DND-41 (cell line): ENCODE measurements at regions not wholly inside any gene's neighbourhood (a gene's known extent, or its start where the extent isn't known, plus 50 kb on each side); places are given as distances from the start of the nearest gene placed in this dataset.

Experiments
- ATAC-seq: fragments of 200-7000 bp; cut with Tn5 transposase; 3 replicates; pipeline ENCODE4 v1.9.1; 2021; ENCODE audit warnings: low read depth; ENCODE audit not compliant: insufficient read depth
- DNase-seq: peaks from one replicate; pipeline ENCODE4 v3.0.0-alpha.2; 2020
- H2AFZ ChIP-seq: 2 replicates; pipeline ENCODE4 v1.6.0; 2012; ENCODE audit warnings: low read depth, low read length
- H3K27ac ChIP-seq: 2 replicates; pipeline ENCODE4 v1.5.1; 2012; ENCODE audit warnings: low read length, inconsistent platforms
- H3K27me3 ChIP-seq: fragments of 200-600 bp; sonication (generic); 2 replicates; pipeline ENCODE4 v1.6.0; 2012; ENCODE audit warnings: low read length, mild to moderate bottlenecking, inconsistent platforms; ENCODE audit not compliant: insufficient read depth, poor library complexity
- H3K36me3 ChIP-seq: 2 replicates; pipeline ENCODE4 v1.5.1; 2012; ENCODE audit warnings: low read length, inconsistent platforms; ENCODE audit not compliant: insufficient read depth
- H3K4me1 ChIP-seq: 2 replicates; pipeline ENCODE4 v1.5.1; 2012; ENCODE audit warnings: mild to moderate bottlenecking, low read length; ENCODE audit not compliant: insufficient read depth
- H3K4me2 ChIP-seq: 2 replicates; pipeline ENCODE4 v1.6.0; 2012; ENCODE audit warnings: mild to moderate bottlenecking, moderate library complexity, low read length, inconsistent platforms; ENCODE audit not compliant: insufficient read depth
- H3K4me3 ChIP-seq, 2 experiments: fragments of 200-600 bp in 1 of 2; shearing (Covaris generic) in 1 of 2; 2 replicates each; pipeline ENCODE4 v1.5.1; 2012 to 2016; ENCODE audit warnings: inconsistent platforms in 2 of 2, low read length in 2 of 2, mild to moderate bottlenecking in 2 of 2, low read depth in 1 of 2, moderate library complexity in 1 of 2
- H3K79me2 ChIP-seq: 2 replicates; pipeline ENCODE4 v1.6.0; 2012; ENCODE audit warnings: low read length, inconsistent platforms; ENCODE audit not compliant: insufficient read depth
- H3K9ac ChIP-seq: 2 replicates; pipeline ENCODE4 v1.6.0; 2012; ENCODE audit warnings: low read depth, mild to moderate bottlenecking, inconsistent platforms, low read length, moderate library complexity
- H3K9me3 ChIP-seq: 2 replicates; pipeline ENCODE4 v1.5.1; 2012; ENCODE audit warnings: low read length, moderate library complexity, mild to moderate bottlenecking, inconsistent platforms; ENCODE audit not compliant: insufficient read depth, severe bottlenecking
- H4K20me1 ChIP-seq: 2 replicates; pipeline ENCODE4 v1.6.0; 2012; ENCODE audit warnings: low read length; ENCODE audit not compliant: insufficient read depth
- CTCF ChIP-seq: IDR thresholded peaks from 2 replicates; pipeline ENCODE4 v1.5.1; 2012; ENCODE audit warnings: borderline replicate concordance, low read length, moderate library complexity, mild to moderate bottlenecking; ENCODE audit not compliant: poor library complexity, severe bottlenecking; ENCODE audit errors: extremely low read depth
- EZH2 ChIP-seq: IDR thresholded peaks from 3 replicates; pipeline ENCODE4 v1.6.1; 2012; ENCODE audit warnings: borderline replicate concordance, low read depth, mild to moderate bottlenecking, moderate library complexity, low read length, inconsistent platforms; ENCODE audit not compliant: severe bottlenecking

GRCh38 chr3:31064021-31064420 lies 169.6 kb upstream of the GADL1 start:
- H3K9ac ChIP-seq, result no peak overlapping the region
- no peaks in the 10 kb centered on the region for H3K79me2 ChIP-seq
- H4K20me1 ChIP-seq, result no peaks in the 10 kb centered on the region
- H3K4me3 ChIP-seq, result no peak overlapping the region
- no peaks in the 10 kb centered on the region for H3K36me3 ChIP-seq
- peaks cover 5% of the 10 kb centered on the region for H3K9me3 ChIP-seq
- H3K27me3 ChIP-seq, result no peaks in the 10 kb centered on the region
- no peak overlapping the region for H3K4me2 ChIP-seq
- no peak overlapping the region for H3K27ac ChIP-seq
- H2AFZ ChIP-seq, result no peak overlapping the region
- no peaks in the 10 kb centered on the region for H3K4me1 ChIP-seq
- TF ChIP-seq CTCF (no peak), EZH2 (no peak)
- DNase-seq (no peak), ATAC-seq (no peak)

DNA sequence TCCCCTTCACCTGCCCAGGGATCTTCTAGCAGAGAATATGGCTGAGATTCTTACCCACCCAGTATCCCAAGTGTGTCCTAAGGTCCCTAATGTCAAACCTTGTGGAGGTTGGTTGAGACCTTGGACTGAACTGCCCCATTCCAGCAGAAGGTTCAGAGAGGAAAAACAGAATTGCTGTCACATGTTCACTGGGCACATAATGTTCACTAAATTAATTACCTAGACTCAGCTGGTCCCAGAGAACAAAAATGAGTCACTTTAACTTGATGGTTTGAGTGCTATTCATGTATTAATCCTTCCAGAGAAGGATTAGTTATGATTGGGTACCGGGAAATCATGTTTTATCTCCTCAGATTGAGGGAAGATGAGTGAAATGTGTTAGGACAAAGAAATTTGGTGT lies 171.3 kb upstream of the GADL1 start:
- Histone ChIP-seq H3K4me1 (no peaks in the 10 kb centered on the region), H3K36me3 (no peaks in the 10 kb centered on the region), H4K20me1 (no peaks in the 10 kb centered on the region), H2AFZ (0 out of 2 replicates have a peak overlapping the region, but pooled peaks have one; percentile 7), H3K9me3 (no peaks in the 10 kb centered on the region), H3K4me2 (no peak overlapping the region), H3K27ac (no peak overlapping the region), H3K9ac (no peak overlapping the region), H3K4me3 (no peak overlapping the region), H3K79me2 (no peaks in the 10 kb centered on the region), H3K27me3 (no peaks in the 10 kb centered on the region)
- ATAC-seq, result no peak
- no peak for TF ChIP-seq CTCF
- DNase-seq, result no peak

GRCh38 chr3:31067004-31067403 lies 172.5 kb upstream of the GADL1 start:
- no peak for ATAC-seq
- Histone ChIP-seq H3K4me3 (no peak overlapping the region), H3K9ac (no peak overlapping the region), H3K36me3 (no peaks in the 10 kb centered on the region), H2AFZ (no peak overlapping the region), H3K4me2 (no peak overlapping the region), H3K4me1 (no peaks in the 10 kb centered on the region), H3K27me3 (no peaks in the 10 kb centered on the region), H3K27ac (no peak overlapping the region), H3K79me2 (no peaks in the 10 kb centered on the region), H3K9me3 (peaks cover 4% of the 10 kb centered on the region), H4K20me1 (no peaks in the 10 kb centered on the region)
- TF ChIP-seq EZH2 (no peak), CTCF (no peak)
- no peak for DNase-seq

DNA sequence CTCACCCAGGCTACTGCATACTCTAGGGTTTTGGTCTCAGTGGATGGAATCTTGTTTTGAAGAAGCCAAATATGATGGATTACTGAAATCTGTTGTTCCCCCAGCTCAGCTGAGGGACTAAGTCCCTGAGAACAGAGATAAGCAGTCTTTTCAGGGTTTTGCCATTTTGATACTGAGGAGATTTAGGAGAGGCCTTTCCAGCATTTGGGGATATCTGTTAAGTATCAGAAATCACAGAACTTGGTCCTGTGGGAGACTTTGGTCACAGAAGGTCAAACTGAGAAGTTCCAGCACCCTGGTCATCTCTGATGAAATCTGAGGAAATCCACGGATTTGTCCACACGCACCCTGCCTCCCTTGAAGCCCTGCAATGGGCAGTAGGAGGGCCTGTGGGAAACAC lies 181.0 kb upstream of the GADL1 start:
- Histone ChIP-seq H3K4me1 (no peaks in the 10 kb centered on the region; the same call in 1 of the 2 replicates), H4K20me1 (no peaks in the 10 kb centered on the region), H3K9ac (no peak overlapping the region), H3K9me3 (peaks cover 23% of the 10 kb centered on the region), H3K36me3 (no peaks in the 10 kb centered on the region), H3K4me3 (no peak overlapping the region), H3K4me2 (no peak overlapping the region), H3K27ac (no peak overlapping the region), H3K27me3 (no peaks in the 10 kb centered on the region), H3K79me2 (no peaks in the 10 kb centered on the region), H2AFZ (no peak overlapping the region)
- no peak for TF ChIP-seq EZH2
- no peak for TF ChIP-seq CTCF
- DNase-seq (no peak), ATAC-seq (no peak)
